ENCODE measurements at regions not wholly inside any gene's neighbourhood (a gene's known extent, or its start where the extent isn't known, plus 50 kb on each side); places are given as distances from the start of the nearest gene placed in this dataset.

GRCh38 chr5:61263561-61264272, 68.3 kb upstream of the ZSWIM6 start:
- no peak for DNase-seq

DNA sequence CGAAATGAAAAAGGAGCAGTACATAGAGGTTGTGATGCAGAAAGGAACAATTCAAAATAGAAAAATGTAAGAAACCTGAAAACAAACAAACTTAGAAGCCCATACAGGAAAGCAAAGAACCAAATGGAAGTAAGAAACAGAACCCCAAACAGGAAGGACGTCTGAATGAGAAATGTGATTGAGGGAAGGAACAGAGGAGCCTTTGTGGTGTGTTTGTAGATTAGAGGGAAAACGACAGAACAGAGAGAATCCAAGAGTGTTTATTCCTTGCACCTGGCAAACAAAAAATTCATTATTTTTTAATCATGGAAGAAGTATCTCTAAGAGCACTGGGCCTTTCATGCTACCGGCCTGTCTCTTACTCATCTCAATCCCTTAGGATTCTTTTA, 67.8 kb upstream of the ZSWIM6 start:
- DNase-seq = no peak

- DNase-seq = no peak
Observed at GRCh38 chr5:61267116-61267515, 64.9 kb upstream of the ZSWIM6 start.

- DNase-seq = no peak
Observed at GRCh38 chr5:61268871-61269270, 63.2 kb upstream of the ZSWIM6 start.

DNA sequence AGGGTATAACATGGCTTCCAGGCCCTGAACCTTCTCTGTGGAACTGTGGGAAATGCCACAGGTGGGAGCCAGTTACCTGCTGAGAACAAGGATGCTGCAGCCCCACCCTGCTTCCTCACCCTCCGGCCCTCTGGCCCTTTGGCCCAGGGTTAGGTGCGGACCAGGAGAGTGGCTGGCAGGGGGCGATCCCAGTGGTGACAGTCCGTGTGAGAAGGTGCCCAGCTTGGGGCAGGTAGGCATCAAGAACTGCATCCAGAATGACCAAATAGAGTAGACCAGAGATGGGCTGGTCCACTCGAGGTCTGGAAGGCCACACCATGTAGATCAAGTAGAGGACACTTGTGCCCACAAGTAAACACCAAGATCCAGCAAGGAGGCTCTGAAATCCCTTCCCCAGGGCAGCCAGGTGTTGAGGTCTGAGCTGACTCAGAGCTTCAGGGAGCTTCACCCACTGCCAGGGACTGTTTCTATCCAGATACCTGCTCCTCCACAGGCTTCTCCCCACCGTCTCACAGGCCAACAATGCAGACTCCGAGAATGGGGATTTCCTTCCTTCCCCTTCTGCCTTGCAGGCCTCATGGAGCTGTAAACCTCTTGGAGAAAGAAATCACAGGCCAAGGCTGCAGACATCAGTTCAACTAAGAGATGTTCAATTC, 61.4 kb upstream of the ZSWIM6 start:
- DNase-seq = no peak

- no peak for DNase-seq
Observed at GRCh38 chr5:61272688-61273087, 59.4 kb upstream of the ZSWIM6 start.

DNA sequence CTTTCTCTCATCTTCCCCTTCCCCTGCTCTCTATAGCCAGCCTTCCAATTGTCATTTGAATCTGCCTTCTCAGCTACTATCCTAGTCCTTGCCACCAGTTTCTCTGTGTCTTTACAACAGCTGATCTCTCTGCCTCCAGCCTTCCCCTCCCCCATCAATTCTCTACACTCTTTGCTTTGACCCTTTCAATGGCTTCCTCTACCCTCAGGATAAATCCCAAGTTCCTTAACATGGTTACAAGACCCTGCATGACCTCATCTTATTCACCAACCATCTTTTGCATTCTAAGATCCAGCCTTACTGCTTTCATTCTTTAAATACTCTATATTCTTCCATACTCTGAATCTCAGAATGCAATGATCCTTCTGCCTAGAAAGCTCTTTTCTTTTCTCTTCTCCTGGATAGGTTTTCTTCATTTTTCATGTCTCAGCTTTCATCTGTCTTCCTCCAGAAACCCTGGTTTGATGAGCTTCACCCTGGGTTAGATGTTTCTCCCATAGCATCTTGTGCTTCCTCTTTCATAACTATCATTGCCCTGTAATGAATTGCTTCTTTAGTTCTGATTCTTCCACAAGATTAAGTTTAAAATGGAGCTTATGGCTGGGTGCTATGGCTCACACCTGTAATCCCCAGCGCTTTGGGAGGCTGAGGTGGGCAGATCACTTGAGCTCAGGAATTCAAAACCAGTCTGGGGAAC, 58.6 kb upstream of the ZSWIM6 start:
- no peak for DNase-seq

DNA sequence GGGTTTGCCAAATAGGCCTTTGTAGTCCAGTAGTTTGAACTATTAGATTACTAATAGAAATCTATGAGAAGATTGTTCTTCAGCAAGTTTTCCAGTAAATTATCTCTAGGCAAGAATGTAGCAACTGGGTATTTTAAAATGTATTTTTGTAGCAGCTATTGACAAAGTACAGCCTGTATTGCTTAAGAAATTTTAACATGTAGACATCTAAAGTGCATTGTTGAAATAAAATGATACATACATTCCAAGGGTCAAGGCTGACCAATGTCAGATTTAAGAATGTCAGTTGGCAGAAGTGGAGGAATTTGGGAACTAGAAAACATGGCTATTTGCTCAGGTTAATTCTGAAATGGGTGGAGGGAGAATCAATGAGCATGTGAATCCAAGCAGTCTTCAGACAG, 57.5 kb upstream of the ZSWIM6 start:
- no peak for DNase-seq

- DNase-seq = peak; percentile 19
Observed at GRCh38 chr5:61275841-61276240, 56.2 kb upstream of the ZSWIM6 start.

DNA sequence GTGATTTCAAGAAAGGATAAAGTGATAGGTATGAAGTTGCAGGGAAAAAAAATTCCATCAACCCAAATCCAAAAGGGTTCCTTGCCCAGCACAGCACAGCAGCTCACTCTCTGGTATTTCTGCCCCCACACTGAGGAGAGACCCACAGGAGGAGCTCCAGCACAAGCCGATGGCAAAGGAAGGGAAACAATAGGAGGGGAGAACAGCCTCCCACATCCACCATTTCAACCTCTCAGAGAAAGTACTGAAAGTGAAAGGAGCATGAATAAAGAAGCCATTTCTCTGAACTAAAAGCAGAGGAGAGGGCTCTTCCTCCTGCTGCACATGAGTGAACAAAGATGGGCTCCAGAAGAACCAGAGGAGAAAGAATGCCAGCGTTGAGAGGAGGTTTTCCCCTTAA, 54.9 kb upstream of the ZSWIM6 start:
- DNase-seq = no peak

DNA sequence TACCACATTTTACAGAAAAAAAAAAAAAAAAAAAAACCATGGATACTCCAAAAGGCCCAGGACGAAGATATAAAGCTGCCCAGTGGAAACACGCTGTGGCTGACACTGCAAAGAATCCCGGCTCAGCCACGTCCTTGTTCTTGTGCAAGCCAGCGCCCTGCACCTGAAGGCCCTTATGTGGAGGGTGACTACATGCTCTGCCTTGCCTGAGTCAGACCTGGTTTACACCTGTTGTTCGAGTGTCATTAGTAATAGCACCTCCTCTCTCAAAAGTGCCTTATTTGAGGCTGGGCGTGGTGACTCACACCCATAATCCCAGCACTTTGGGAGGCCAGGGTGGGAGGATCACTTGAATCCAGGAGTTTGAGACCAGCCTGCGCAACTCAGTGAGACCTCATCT, 54.3 kb upstream of the ZSWIM6 start:
- no peak for DNase-seq

- DNase-seq = no peak
Observed at GRCh38 chr5:61279725-61280124, 52.3 kb upstream of the ZSWIM6 start.

- no peak for DNase-seq
Observed at GRCh38 chr5:61280205-61280604, 51.9 kb upstream of the ZSWIM6 start.

DNA sequence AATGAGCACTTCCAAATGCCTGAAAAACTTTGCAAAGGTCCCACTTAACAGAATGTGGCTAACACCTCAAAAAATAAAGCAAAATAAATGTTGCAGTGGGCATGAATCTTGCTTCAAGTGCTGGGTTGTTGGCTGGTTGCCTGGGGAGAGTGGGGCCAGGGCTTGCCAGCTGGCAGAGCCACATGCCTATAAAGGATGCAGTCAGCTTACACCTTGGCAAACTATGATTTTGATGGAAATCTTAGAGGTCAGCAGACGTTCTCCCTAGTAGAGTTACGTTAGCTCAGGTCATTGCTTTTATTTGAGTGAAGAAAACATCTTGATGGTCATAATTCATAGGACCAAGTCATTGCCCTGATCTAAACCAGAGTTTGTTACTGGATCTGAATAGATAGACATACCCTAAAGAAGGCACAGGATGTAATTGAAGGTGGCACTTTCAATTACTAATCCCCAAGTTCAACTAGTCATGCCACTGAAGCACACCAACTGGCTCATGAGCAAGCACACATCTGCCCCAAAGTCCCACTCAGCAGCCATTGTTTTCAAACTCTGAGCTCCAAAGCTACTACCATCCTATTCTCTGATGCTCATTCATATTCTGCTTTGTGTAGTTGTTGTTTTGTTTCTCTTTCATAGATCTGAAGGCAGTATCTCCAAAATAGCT, 51.2 kb upstream of the ZSWIM6 start:
- no peak for DNase-seq

- DNase-seq = no peak
Observed at GRCh38 chr5:61281686-61282085, 50.4 kb upstream of the ZSWIM6 start.

Data from hindlimb muscle (tissue), 1 donor.